GM18517 (cell line): ENCODE measurements at regions not wholly inside any gene's neighbourhood (a gene's known extent, or its start where the extent isn't known, plus 50 kb on each side); places are given as distances from the start of the nearest gene placed in this dataset.
"Not testable (repeated sequence)": the region's sequence is repeated elsewhere in the genome, so short reads cannot be mapped to it uniquely, and the experiment has no call there.

ENCODE experiments used
- ATAC-seq: cut with Tn5 transposase; IDR thresholded peaks from one replicate; pipeline ENCODE4 v1.9.1; 2021; ENCODE audit warnings: mild to moderate bottlenecking, moderate library complexity; ENCODE audit not compliant: unreplicated experiment

DNA sequence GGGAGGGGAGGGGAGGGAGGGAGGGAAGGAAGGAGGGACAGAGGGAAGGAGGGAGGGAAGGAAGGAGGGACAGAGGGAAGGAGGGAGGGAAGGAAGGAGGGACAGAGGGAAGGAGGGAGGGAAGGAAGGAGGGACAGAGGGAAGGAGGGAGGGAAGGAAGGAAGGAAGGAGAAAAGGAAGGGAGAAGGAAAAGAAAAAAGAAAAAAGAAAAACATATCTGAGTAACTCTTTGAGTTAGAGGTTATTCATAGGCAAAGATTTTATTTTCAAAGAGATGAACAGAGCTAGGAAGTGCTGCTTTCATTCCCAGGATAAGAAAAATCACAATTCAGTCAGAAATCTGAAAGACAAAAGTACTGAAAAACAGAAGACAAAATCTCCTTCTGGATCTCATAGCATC is 379.7 kb upstream of the GYPC start:
- ATAC-seq, result not testable (repeated sequence)

DNA sequence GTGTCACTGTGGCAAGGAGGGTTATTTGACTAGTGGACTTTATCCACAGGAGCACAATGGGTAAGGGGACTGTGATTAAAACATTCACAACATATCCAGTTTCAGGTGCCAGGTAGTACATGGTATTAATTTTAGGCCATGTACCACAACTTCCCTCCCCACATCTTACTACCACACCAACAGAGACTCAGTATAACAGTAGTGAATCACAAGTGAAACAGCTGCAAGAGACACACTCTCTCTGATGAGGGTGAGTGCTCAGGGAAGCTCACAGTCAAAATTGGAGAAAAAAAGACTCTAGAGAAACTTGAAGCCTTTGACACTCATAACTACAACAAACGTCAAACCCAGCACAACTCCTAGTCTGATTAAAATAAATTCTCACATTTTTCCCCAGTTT is 367.6 kb upstream of the GYPC start:
- ATAC-seq, result no peak

- not testable (repeated sequence) for ATAC-seq
Measured at GRCh38 chr2:126293962-126294361, 362.0 kb upstream of the GYPC start.

DNA sequence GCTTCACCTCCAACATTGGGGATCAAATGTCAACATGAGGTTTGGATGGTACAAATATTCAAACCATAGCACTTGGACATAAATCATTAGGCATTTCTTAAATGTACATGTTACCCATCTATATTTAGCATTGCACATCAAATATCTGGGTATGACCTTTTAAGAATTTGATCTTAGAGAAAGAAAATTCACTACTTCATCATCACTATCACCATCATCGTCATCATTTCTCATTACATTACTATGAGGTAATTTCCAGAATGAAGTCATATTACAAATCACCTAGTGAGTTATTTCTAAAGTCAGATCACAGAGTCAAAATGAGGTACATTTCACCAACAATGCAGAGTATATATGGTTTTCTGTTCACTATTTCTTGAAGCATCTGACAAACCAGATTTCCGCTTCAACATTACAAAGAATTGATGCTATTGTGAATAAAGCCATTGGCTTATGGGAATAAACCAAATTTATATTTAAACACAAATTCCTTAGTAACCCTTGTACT is 356.4 kb upstream of the GYPC start:
- no peak for ATAC-seq

GRCh38 chr2:126300348-126300747 is 355.6 kb upstream of the GYPC start:
- ATAC-seq, result no peak

GRCh38 chr2:126302043-126302442 is 353.9 kb upstream of the GYPC start:
- no peak for ATAC-seq

- ATAC-seq, result no peak
Measured at GRCh38 chr2:126303113-126303512, 352.8 kb upstream of the GYPC start.

- no peak for ATAC-seq
Measured at GRCh38 chr2:126304154-126304553, 351.8 kb upstream of the GYPC start.

GRCh38 chr2:126306539-126306938 is 349.4 kb upstream of the GYPC start:
- ATAC-seq, result no peak

DNA sequence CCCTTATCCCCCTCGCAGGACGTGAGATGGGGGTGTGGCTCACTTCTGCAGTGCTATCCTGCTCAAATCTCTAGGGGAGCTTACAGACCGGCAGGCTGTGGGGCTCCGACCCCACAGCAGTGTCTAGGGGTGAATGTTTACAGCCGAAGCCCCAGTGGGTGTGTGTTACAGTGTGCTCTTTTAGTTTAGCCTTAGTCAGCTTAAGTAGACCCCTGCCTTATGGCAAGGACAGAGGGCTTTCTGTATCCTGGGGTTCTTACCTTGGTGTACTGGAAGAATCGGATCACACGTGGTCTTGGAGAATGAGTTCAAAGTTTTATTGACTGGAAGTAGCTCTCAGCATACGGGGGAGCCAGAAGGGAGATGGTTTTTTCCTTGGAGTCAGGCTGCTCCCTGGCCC is 348.2 kb upstream of the GYPC start:
- peak; percentile 1 for ATAC-seq

GRCh38 chr2:126309185-126309584 is 346.8 kb upstream of the GYPC start:
- ATAC-seq, result no peak

DNA sequence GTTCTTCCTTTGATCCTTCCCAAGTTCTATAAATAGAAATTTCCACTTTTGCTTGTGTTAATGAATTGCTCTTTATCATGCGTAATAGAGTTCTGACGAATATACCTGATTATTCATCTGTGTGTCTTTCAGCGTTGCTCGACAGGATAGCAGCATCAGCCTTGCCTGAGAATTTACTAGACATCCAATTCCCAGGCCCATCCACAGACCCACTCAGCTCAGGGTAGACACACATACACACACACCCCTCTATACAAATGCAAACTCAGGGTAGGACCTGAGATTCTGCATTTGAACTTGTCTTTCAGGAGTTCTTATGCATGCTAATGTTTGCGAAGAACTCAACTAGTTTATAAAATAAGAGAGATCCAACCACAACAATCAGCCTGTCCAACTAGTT is 343.4 kb upstream of the GYPC start:
- no peak for ATAC-seq

- no peak for ATAC-seq
Measured at GRCh38 chr2:126315828-126316227, 340.1 kb upstream of the GYPC start.

- no peak for ATAC-seq
Measured at GRCh38 chr2:126317790-126318431, 338.0 kb upstream of the GYPC start.

- ATAC-seq, result no peak
Measured at GRCh38 chr2:126322342-126322741, 333.6 kb upstream of the GYPC start.

DNA sequence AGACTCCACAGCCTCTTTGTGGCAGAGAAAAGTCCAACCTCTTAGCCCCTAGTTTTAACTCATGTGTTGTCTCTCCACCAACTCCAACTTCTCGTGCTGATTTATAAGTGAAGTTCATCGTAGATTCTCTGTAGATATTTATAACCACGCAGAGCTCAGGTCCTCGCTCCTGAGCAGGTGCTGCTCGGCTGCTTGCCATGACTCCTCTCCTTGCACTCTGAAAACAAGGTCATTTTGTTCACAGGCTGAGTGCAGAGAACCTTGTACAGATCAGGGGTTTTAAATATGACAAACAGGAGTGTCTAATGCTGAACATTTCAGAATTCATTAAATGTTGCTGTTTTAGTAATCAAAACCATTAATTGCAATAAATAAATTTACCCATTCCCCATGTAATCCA is 330.8 kb upstream of the GYPC start:
- ATAC-seq, result no peak

- no peak for ATAC-seq
Measured at GRCh38 chr2:126329173-126329572, 326.8 kb upstream of the GYPC start.

GRCh38 chr2:126342457-126342856 is 313.5 kb upstream of the GYPC start:
- ATAC-seq, result no peak

GRCh38 chr2:126343136-126343535 is 312.8 kb upstream of the GYPC start:
- ATAC-seq, result no peak

GRCh38 chr2:126344493-126344892 is 311.5 kb upstream of the GYPC start:
- peak; percentile 60 for ATAC-seq

DNA sequence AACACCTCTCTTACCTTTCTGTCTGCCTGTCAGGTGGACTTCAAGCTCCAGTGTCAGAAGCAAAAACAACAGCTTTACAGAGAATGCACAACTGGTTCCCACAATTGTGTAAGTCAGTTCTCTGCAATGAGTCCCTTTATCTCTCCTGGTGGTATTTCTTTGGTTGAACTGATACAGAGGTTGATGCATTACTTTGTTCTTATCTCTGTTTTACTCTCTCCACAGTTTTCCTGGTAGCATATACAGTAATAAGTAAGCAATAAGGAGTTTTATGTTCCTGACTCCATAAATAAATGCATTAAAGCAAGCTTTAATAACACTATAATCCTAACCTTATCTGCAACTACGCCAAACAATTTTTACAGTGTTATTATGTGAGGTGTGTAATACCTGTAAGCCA is 310.3 kb upstream of the GYPC start:
- ATAC-seq, result no peak

DNA sequence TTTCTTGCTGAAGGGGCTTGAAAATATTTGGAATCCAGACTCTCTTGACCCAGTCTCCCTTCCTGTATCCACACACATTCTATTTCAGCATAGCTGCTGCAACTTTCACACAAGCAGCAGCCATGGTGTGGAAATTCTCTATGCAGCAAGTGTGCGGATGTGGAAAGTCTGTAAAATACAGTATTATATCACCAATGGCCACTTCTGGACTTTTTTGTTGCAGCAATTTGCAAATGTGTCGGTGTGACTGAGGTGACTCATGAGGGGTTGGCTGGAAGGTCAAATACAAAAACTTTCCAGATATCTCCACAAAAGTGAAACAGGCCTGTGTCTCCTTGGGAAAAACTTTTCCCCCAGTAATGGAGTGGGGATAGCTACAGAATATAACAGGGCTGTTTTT is 299.3 kb upstream of the GYPC start:
- ATAC-seq, result no peak

DNA sequence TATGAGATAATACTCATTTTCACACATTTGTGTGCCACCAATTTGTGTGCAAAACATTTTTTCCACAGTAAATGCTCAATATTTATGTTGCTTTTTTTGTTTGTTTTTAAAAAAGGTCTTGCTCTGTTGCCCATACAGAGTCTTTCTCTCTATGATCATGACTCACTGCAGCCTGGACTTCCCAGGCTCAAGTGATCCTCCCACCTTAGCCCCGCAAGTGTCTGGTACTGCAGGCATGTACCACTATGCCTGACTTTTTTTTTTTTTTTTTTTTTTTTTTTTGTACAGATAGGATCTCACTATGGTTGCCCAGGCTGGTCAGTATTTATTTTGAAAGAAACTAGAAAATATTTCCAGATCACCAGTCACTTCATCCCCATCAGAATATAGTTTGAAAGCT is 297.8 kb upstream of the GYPC start:
- ATAC-seq, result no peak
